IMR-90 (cell line): ENCODE measurements at regions not wholly inside any gene's neighbourhood (a gene's known extent, or its start where the extent isn't known, plus 50 kb on each side); places are given as distances from the start of the nearest gene placed in this dataset.

Experiments
- ATAC-seq: fragments of 200-7000 bp; cut with Tn5 transposase; 2 replicates; pipeline ENCODE4 v1.9.1; 2020; ENCODE audit warnings: low read depth, mild to moderate bottlenecking, moderate library complexity
- BruUV-seq: library from RNA; stranded (reverse); fragments of 400-500 nt; replicated peaks from 2 replicates; lab custom pipeline; 2021; lab: Mats Ljungman, UMichigan
- CTCF ChIA-PET: fragments of 300-600 bp; formaldehyde crosslinking; extraction: SDS; loops from one replicate; lab custom pipeline; 2021; ENCODE audit warnings: antibody characterized with exemption; lab: Yijun Ruan, JAX
- POLR2A ChIA-PET: fragments of 300-600 bp; sonication (Branson Sonifier 250); formaldehyde crosslinking; loops from one replicate; lab custom pipeline; 2022; ENCODE audit warnings: antibody characterized with exemption; ENCODE audit not compliant: unreplicated experiment; lab: Charles Lee
- DNase-seq: peaks from one replicate; pipeline ENCODE4 v3.0.0; 2013
- H2AFZ ChIP-seq: replicated peaks from 2 replicates; pipeline ENCODE3; 2013; ENCODE audit warnings: low read length, mild to moderate bottlenecking; ENCODE audit not compliant: poor library complexity
- H2AK5ac ChIP-seq: 2 replicates; pipeline ENCODE4 v1.6.1; 2013; ENCODE audit warnings: low read depth, low read length, inconsistent platforms
- H2AK9ac ChIP-seq: replicated peaks from 2 replicates; pipeline ENCODE3; 2013; ENCODE audit warnings: mild to moderate bottlenecking, low read depth, low read length, moderate library complexity; ENCODE audit not compliant: poor library complexity
- H2BK120ac ChIP-seq: 2 replicates; pipeline ENCODE4 v1.6.1; 2013; ENCODE audit warnings: low read depth, low read length, inconsistent platforms
- H2BK15ac ChIP-seq: 3 replicates; pipeline ENCODE4 v1.6.1; 2013; ENCODE audit warnings: low read depth, low read length, inconsistent platforms
- H2BK20ac ChIP-seq: 2 replicates; pipeline ENCODE4 v1.6.1; 2013; ENCODE audit warnings: low read depth, mild to moderate bottlenecking, inconsistent platforms, low read length, moderate library complexity
- H2BK5ac ChIP-seq: 2 replicates; pipeline ENCODE4 v1.6.1; 2013; ENCODE audit warnings: mild to moderate bottlenecking, low read depth, low read length, inconsistent platforms; ENCODE audit not compliant: poor library complexity, severe bottlenecking
- H3K14ac ChIP-seq: replicated peaks from 2 replicates; pipeline ENCODE4 v1.6.1; 2013; ENCODE audit warnings: low read depth, low read length, inconsistent platforms
- H3K18ac ChIP-seq: 2 replicates; pipeline ENCODE4 v1.6.1; 2013; ENCODE audit warnings: low read depth, low read length, control low read depth
- H3K23ac ChIP-seq: 2 replicates; pipeline ENCODE4 v1.6.1; 2013; ENCODE audit warnings: low read depth, low read length, inconsistent platforms
- H3K27ac ChIP-seq: 2 replicates; pipeline ENCODE4 v1.5.1; 2013; ENCODE audit warnings: mild to moderate bottlenecking, control low read depth, low read length; ENCODE audit not compliant: insufficient read depth
- H3K27me3 ChIP-seq: 2 replicates; pipeline ENCODE4 v1.6.1; 2013; ENCODE audit warnings: low read length; ENCODE audit not compliant: control insufficient read depth, insufficient read depth
- H3K36me3 ChIP-seq: 2 replicates; pipeline ENCODE4 v1.6.1; 2013; ENCODE audit warnings: low read length, mixed read lengths; ENCODE audit not compliant: control insufficient read depth, insufficient read depth
- H3K4ac ChIP-seq: 2 replicates; pipeline ENCODE4 v1.6.1; 2013; ENCODE audit warnings: low read depth, low read length, inconsistent platforms
- H3K4me1 ChIP-seq: 2 replicates; pipeline ENCODE4 v1.6.1; 2013; ENCODE audit warnings: low read length, mixed read lengths; ENCODE audit not compliant: control insufficient read depth, insufficient read depth
- H3K4me2 ChIP-seq: 2 replicates; pipeline ENCODE4 v1.6.1; 2013; ENCODE audit warnings: low read depth, mild to moderate bottlenecking, control low read depth, low read length, moderate library complexity
- H3K4me3 ChIP-seq: 2 replicates; pipeline ENCODE4 v1.5.1; 2013; ENCODE audit warnings: low read depth, mild to moderate bottlenecking, control low read depth, low read length, moderate library complexity; ENCODE audit not compliant: insufficient read depth
- H3K56ac ChIP-seq: 2 replicates; pipeline ENCODE4 v1.6.1; 2013; ENCODE audit warnings: low read length, inconsistent platforms; ENCODE audit not compliant: insufficient read depth; ENCODE audit errors: extremely low read depth
- H3K79me1 ChIP-seq, 2 experiments: 2 replicates each; pipeline ENCODE4 v1.6.1; 2013; ENCODE audit warnings: low read length in 2 of 2, inconsistent platforms in 1 of 2, low read depth in 1 of 2
- H3K9ac ChIP-seq: 2 replicates; pipeline ENCODE4 v1.6.1; 2013; ENCODE audit warnings: low read depth, low read length, control low read depth
- H3K9me1 ChIP-seq: 2 replicates; pipeline ENCODE4 v1.6.1; 2013; ENCODE audit warnings: low read length, inconsistent platforms; ENCODE audit not compliant: insufficient read depth
- H3K9me3 ChIP-seq: 2 replicates; pipeline ENCODE4 v1.6.1; 2013; ENCODE audit warnings: low read length; ENCODE audit not compliant: control insufficient read depth, insufficient read depth
- H4K20me1 ChIP-seq: 2 replicates; pipeline ENCODE4 v1.6.1; 2013; ENCODE audit warnings: low read length, inconsistent platforms; ENCODE audit not compliant: insufficient read depth
- H4K5ac ChIP-seq: 2 replicates; pipeline ENCODE4 v1.6.1; 2013; ENCODE audit warnings: mild to moderate bottlenecking, low read depth, low read length, control low read depth
- H4K8ac ChIP-seq, 2 experiments: 2 replicates each; pipeline ENCODE4 v1.6.1; 2013; ENCODE audit warnings: low read depth in 2 of 2, low read length in 2 of 2, control low read depth in 1 of 2, inconsistent platforms in 1 of 2
- H4K91ac ChIP-seq: 2 replicates; pipeline ENCODE4 v1.6.1; 2013; ENCODE audit warnings: low read depth, low read length, inconsistent platforms; ENCODE audit not compliant: insufficient read depth
- FOS ChIP-seq: fragments of 150-350 bp; IDR thresholded peaks from 2 replicates; pipeline ENCODE4 v1.6.1; 2016; ENCODE audit warnings: low read depth, low read length
- WGBS, 2 experiments: methylation state at CpG; one replicate each; pipeline versions ENCODE4 v1.1.5 to v1.1.7; 2013; ENCODE audit warnings: missing lambda C conversion rate in 2 of 2; ENCODE audit not compliant: insufficient read length in 1 of 2; ENCODE audit errors: extremely low coverage in 2 of 2; 5-methylcytosine and 5-hydroxymethylcytosine counted together
- dilution Hi-C: fragments of 300-500 bp; cut with HindIII; formaldehyde crosslinking; loops from one replicate; pipeline ENCODE4 v1.14.3; 2018; ENCODE audit warnings: low sequenced_read_pairs; ENCODE audit not compliant: unreplicated experiment
- in situ Hi-C: fragments of 300-500 bp; cut with MboI; formaldehyde crosslinking; loops from 3 replicates; pipeline ENCODE4 v1.14.3; 2019; ENCODE audit warnings: low sequenced_read_pairs, inconsistent platforms, mixed read lengths
- intact Hi-C: fragments of 100-400 bp; cut with micrococcal nuclease; formaldehyde crosslinking; loops from 2 replicates; pipeline ENCODE4 v1.10.0; 2022

DNA sequence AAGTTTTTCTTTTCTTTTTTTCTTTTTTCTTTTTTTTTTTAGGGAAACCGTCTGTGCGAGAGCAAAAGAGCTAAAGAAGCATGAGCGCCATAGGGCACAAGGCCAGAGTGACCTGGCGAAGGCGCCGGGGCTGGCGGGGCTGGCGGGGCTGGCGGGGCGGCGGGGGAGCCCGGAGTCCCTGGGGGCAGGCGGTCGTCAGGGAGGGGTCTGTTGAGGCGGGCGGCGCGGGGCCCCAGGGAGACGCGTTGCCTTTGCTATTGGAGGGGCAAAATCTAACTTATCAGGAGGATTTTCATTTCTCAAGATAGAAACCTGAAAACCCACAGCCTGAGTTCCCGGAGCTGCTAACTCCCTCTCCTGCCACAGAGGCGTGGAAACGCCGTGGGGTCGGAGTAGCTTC is 135.6 kb upstream of the SMAD1 start:
- TF ChIP-seq FOS = no peak
- no peak overlapping the region for H2BK5ac ChIP-seq
- in situ Hi-C loops (no loop called here), dilution Hi-C loops (no loop called here), intact Hi-C loops (no loop called here)
- H2BK15ac ChIP-seq = no peak overlapping the region
- no peak overlapping the region for H3K4me2 ChIP-seq
- H3K27me3 ChIP-seq = no peaks in the 10 kb centered on the region
- H4K5ac ChIP-seq = no peak overlapping the region
- H2AK9ac ChIP-seq = no peak overlapping the region
- no peak overlapping the region for H3K23ac ChIP-seq
- BruUV-seq = no TSS peak
- H3K9me3 ChIP-seq = no peaks in the 10 kb centered on the region
- CTCF ChIA-PET = no interaction called here
- H3K4me1 ChIP-seq = no peaks in the 10 kb centered on the region
- H2BK20ac ChIP-seq = no peak overlapping the region
- no peak overlapping the region for H3K4me3 ChIP-seq
- no peak overlapping the region for H2AFZ ChIP-seq
- no peak overlapping the region for H3K27ac ChIP-seq
- H2AK5ac ChIP-seq = no peak overlapping the region
- no peaks in the 10 kb centered on the region for H3K9me1 ChIP-seq
- H3K36me3 ChIP-seq = no peaks in the 10 kb centered on the region
- H4K91ac ChIP-seq = no peak overlapping the region
- no peak overlapping the region for H2BK120ac ChIP-seq
- no peak overlapping the region for H3K18ac ChIP-seq
- H3K56ac ChIP-seq = no peak overlapping the region
- POLR2A ChIA-PET = no interaction called here
- no peak overlapping the region for H3K9ac ChIP-seq
- ATAC-seq (no peak), DNase-seq (no peak)
- 94% methylated on average over 6 of the region's 25 CpGs; no CpG with 5 or more reads in 1 of the 2 experiments for WGBS, 2 experiments
- H3K4ac ChIP-seq = no peak overlapping the region
- no peak overlapping the region for H3K14ac ChIP-seq
- H3K79me1 ChIP-seq = no peaks in the 10 kb centered on the region
- no peaks in the 10 kb centered on the region for H4K20me1 ChIP-seq
- H4K8ac ChIP-seq = no peak overlapping the region
